ENCODE measurements at regions not wholly inside any gene's neighbourhood (a gene's known extent, or its start where the extent isn't known, plus 50 kb on each side); places are given as distances from the start of the nearest gene placed in this dataset.

DNA sequence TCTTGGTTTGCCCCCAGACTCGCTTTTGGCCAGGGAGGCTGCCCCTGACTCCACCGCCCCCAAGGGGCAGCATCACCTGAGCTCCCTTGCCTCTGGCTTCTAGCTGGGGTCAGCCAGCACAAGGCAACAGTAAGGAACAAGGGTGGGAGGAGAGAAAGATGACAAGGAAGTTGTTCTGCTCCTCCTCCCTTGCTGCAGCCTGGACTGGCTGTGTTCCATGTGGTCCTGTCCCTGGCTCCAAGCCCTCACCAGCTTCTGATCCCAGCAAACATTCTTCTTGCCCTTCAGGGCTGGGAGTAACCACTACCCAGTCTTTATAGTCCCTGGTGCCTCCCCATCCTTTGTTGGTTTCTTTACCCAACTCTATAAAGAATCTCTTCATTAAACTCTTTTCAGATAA, 100.3 kb upstream of the SPIN1 start:
- H3K4me3 ChIP-seq (replicated peaks; ENCODE audit: low read depth, low read length): no peak overlapping the region
- DNase-seq (ENCODE audit: low read depth): no peak
- no peak for TF ChIP-seq CTCF (IDR thresholded peaks at IDR 0.05; ENCODE audit: low read length, missing control alignments)

DNA sequence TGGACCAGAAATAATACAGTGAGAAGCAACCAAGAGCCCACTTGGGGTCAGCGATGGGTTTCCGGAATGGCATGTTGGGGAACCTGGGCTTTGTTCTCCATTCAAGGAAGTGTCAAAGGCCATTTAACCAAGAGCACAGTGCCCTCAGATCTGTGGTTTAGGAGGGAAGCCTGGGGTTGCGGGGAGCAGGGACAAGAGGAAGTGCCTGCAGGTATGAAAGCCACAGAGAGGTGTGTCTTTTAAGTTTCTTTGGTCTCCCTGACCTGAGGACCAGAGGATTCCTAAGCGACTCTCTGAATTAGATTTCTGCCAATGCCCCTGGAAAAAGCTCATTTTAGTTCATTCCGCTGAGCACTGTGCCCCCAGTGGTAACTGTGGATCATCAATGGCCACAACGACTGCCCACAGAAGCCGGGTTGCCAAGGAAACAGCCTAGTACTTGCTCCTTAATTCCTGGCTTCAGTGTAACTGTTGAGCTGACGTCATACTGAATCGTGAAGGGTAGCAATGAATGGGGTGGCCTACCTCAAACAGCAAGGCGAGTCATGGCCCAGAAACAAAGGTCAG, 107.3 kb upstream of the SPIN1 start:
- TF ChIP-seq CTCF (IDR thresholded peaks at IDR 0.05; ENCODE audit: low read length, missing control alignments): no peak
- DNase-seq (ENCODE audit: low read depth): peak; percentile 11
- no peak overlapping the region for H3K4me3 ChIP-seq (replicated peaks; ENCODE audit: low read depth, low read length)

DNA sequence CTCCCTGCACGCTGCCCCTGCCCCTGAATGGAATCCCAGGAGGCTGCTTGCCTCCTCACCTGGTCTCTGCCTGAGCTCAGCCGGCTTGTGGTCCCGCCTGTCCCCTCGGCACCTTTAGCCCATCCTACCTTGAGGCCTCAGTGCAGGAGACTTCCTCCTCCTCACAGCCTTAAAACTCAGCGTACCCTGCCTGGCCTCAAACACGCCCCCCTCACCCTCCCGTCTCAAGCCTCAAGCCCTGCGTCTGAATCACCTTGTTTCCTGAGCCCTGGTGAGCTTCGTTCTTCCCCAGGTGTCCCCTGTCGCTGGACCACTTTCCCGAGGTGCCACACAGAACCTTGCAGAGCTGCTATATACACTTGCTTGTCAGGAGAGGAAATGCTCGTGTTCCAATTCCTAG, 110.2 kb upstream of the SPIN1 start:
- no peak for TF ChIP-seq CTCF (IDR thresholded peaks at IDR 0.05; ENCODE audit: low read length, missing control alignments)
- DNase-seq (ENCODE audit: low read depth): no peak
- H3K4me3 ChIP-seq (replicated peaks; ENCODE audit: low read depth, low read length): no peak overlapping the region

GRCh38 chr9:88274078-88274477, 114.2 kb upstream of the SPIN1 start:
- no peak overlapping the region for H3K4me3 ChIP-seq (replicated peaks; ENCODE audit: low read depth, low read length)
- DNase-seq (ENCODE audit: low read depth): no peak

DNA sequence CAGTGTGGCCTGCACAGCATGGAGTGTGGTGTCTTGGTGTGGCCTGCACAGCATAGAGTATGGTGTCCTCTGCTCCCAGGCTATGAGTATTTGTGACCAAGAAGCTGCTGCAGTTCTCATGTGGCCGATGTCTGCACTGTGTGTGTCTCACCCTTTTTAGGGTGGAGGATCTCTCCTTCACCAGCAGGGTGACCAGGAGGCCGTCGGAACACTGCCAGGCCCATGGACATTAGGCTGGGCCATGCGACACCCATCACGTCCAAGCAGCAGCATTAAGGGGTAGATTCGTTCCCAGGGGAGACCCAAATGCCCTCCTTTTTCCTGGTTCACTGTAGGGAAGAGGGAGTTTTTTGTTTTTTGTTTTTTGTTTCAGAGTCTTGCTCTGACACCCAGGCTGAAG, 115.3 kb upstream of the SPIN1 start:
- no peak overlapping the region for H3K4me3 ChIP-seq (replicated peaks; ENCODE audit: low read depth, low read length)
- TF ChIP-seq CTCF (IDR thresholded peaks at IDR 0.05; ENCODE audit: low read length, missing control alignments): no peak
- no peak for DNase-seq (ENCODE audit: low read depth)

More at GRCh38 chr9:88274078-88274477, 114.2 kb upstream of the SPIN1 start:
- no peak for TF ChIP-seq CTCF (IDR thresholded peaks at IDR 0.05; ENCODE audit: low read length, missing control alignments)

DNA sequence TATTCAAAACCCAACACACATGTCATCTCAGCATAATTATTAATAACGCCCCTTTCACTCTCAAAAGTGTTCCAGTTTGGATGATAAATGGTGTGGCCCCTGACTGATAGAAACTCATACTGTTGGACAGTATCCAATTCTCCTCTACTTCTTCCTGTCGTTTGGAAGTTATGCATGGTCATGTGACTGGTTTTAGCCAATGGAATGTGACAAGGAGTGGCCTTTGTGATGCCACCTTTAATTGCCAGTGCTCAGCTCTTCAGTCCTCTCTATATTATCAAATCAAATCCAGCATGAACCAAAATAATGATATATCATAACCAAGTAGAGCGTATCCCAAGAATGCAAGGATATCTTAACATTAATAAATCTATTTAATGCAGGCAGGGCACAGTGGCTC, 117.8 kb upstream of the SPIN1 start:
- H3K4me3 ChIP-seq (replicated peaks; ENCODE audit: low read depth, low read length): no peak overlapping the region
- DNase-seq (ENCODE audit: low read depth): no peak
- no peak for TF ChIP-seq CTCF (IDR thresholded peaks at IDR 0.05; ENCODE audit: low read length, missing control alignments)

DNA sequence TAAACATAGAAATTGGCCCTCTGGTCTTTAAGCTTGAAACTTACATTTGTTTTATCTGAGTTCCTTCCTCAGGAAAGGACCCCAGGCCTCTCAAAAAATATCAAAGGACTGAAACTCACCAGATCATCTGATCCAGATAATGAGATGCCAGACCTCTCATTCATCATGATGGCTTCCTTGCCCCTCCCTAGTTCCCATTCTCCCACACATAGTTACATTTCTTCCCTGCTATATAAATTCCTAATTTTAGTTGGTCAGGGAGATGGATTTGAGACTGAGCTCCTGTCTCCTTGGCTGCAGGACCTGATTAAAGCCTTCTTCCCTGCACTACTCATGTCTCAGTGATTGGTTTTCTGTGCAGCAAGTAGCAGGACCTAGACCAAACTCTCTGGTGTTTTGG, 119.4 kb upstream of the SPIN1 start:
- no peak for TF ChIP-seq CTCF (IDR thresholded peaks at IDR 0.05; ENCODE audit: low read length, missing control alignments)
- H3K4me3 ChIP-seq (replicated peaks; ENCODE audit: low read depth, low read length): no peak overlapping the region
- no peak for DNase-seq (ENCODE audit: low read depth)
